Activated CD4-positive, CD25-positive, alpha-beta regulatory T cell (primary cell): ENCODE measurements at regions not wholly inside any gene's neighbourhood (a gene's known extent, or its start where the extent isn't known, plus 50 kb on each side); places are given as distances from the start of the nearest gene placed in this dataset.

ENCODE experiments used
- DNase-seq, 4 experiments: peaks; one replicate each; lab custom pipeline; 2025; lab: John Stamatoyannopoulos, UW

- no peak for DNase-seq
These were observed 63.4 kb upstream of the ZNF469 start for GRCh38 chr16:88319116-88319965.

DNA sequence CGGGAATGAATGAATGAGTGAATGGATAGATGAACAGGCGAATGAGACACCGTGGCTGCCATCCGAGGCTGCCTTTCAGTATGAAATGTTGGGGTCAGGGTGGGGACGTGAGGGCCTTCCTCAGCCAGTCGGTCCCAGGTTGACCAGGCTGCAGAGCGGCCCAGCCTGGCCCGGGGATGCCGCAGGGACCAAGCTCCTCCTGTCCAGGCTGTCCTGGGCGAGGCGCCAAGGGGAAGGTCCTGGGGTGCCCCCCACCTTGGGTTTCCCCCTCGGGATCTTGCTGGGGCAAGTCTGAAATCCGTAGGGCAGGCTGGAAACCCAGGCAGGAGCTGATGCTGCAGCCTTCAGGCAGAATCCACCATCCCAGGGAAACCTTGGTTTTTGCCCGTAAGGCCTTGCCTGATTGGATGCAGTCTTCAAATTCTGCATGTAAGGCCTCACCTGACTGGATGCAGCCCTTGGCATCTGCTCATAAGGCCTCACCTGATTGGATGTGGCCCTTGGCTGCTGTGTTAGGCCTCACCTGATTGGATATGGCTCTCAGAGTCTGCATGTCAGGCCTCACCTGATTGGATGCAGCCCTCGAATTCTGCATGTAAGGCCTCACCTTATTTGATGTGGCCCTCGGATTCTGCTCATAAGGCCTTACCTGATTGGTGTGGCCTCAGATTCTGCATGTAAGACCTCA is 61.7 kb upstream of the ZNF469 start:
- DNase-seq: no peak

DNA sequence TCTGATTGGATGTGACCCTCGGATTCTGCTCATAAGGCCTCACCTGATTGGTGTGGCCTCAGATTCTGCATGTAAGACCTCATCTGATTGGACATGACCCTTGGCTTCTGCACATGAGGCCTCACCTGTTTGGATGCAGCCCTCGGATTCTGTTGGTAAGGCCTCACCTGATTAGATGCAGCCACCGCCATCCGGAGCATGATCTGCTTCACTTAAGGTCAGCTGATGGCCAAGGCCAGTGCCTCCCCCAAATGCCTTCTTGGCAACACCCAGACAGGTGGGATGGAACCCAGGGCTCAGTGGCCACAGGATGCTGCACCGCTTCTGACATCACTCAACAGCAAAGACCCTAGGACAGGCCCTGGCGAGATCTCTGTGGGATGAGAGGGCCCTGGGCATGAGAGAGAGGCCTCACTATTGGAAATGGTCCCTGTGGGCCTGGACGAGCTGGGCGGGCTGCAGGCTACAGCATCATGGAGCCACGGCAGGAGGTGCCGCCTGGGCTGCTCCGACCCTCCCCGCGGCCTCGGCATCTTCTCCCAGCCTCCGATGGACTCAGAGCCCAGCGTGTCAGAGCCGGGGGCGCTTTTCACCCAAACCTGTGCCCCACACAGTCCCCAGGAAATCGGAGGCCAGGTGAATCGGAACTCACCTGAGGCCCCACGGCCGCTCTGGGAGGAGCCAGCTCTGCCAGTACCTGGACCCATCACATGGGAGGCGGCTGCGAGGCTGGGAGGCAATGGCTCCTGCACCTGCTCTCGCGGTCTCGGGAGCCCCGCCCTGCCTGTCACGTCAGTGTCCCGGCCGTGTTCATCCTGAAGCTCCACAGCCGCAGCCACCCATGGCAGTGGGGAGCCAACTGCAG is 60.9 kb upstream of the ZNF469 start:
- DNase-seq: no peak

DNA sequence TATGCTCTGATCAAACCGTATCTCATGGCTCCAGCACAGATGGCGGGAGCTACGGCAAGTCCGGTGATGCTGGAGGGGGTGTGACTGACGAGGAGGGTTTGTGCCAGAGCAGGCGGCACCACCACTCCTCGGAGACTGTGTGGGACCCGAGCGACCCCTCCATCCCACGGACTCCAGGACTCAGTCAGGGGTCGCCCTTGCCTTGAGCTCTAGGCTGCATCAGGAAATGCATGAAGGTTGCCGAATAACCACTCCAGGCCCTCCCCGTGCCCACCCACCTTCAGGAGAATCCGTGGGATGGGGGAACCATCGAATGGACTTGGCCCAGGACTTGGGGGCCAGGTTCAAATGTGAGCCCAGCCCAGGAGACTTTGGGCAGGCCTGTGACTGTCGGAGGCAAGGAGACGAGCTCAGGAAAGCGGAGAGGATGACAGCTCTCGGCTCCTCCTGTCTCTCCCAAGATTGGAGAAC is 60.2 kb upstream of the ZNF469 start:
- DNase-seq: no peak

DNA sequence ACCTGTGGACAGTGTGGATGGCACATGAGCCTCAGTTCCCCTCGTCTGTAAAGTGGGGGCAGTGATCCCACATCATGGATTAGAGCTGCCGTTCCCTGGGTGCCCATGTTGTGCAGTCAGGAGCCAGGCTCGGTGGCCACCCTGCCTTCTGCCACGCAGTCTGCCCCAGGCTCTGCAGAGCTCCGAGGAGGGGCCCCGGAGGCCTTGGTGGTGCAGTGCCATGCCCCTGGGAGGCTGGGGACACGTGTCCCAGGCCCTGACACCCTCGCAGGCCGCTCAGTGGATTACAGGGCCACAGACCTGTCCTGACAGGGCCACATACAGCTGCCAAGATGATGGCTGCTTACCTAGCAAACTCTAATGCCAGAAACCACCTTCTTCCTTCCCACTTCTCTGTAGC is 59.7 kb upstream of the ZNF469 start:
- no peak for DNase-seq

DNA sequence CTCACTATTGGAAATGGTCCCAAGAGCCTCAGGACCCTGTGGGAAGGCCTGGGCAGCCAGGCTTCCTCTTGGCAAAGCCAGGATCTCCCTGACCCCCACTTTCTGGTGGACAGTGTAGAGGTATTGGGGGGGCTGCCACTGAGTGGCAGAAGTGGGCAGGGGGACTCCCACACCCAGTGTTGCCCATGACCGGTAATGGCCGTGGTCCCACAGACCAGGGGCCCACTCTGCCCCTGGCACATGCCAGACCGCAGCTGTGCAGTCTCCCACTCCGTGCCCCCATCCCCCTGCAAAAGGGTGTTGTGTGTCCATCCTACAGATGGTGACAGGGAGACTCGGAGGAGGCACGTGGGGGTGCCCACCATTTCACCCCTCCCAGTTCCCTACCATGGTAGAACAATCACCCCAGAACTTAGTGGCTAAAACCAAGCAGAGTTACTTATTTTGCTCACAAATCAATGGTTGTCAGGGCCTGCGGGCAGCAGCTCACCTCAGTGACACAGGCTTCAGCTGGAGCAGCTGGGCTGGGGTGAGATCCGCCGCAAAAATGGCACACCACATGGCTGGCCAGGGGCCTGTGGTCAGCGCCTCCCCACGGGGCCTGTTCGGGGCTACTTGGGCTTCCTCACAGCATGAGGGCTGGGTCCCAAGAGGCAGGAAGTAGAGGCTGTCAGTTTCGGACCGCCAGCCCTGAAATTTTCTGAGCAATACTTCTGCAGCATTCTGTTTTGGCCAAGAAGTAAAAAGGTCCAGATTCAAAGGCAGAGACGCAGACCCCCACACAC is 59.0 kb upstream of the ZNF469 start:
- DNase-seq: no peak

- DNase-seq: no peak
These were observed 57.5 kb upstream of the ZNF469 start for GRCh38 chr16:88325087-88325750.

DNA sequence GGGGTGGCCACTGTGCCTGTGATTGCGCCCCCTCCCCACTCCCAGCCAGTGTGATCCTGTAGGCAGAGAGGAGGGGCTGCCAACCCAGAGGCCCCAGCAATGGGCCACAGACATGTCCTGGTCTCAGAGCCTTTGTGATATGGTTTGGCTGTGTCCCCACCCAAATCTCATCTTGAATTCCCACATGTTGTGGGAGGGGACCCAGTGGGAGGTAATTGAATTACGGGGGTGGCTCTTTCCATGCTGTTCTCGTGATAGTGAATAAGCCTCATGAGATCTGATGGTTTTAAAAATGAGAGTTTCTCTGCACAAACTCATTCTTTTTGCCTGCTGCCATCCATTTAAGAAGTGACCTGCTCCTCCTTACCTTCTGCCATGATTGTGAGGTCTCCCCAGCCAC is 56.8 kb upstream of the ZNF469 start:
- DNase-seq: no peak

GRCh38 chr16:88326611-88327485 is 55.9 kb upstream of the ZNF469 start:
- DNase-seq: no peak

DNA sequence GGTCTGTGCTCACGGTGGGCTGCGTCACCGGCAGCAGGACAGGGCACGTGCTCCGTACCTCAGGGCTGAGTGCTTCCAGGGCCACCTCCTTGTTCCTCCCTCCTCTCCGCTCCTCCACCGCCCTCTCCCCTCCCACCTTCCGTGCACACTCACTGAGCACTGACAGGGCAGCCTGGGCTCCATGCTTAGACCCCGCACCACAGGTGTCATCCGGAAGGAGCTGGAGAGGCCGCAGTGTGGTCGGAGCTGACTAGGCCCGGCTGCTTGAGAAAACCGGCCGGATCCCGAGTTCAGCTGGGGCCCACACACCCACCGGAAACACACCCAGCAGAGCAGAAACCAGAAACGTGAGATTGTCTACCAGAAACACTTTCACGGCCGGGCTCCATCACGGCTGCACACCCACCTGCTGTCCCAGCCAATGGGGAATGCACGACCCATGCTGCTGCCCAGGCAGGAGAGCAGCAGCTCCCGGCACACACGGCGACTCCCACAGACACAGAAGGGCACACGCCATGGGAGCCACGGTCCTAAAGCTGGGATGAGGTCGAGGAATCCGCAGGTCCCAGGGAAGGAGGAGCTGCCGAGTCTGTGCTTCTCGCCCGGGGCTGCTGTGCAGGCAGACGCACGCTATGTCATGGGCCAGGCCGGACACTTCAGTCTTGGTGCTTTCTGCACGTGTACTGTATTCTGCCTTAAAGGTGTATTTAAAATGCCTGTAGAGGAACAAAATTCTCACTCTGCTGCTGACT is 55.0 kb upstream of the ZNF469 start:
- DNase-seq: no peak

GRCh38 chr16:88328313-88328980 is 54.3 kb upstream of the ZNF469 start:
- no peak for DNase-seq

GRCh38 chr16:88329726-88330700 is 52.7 kb upstream of the ZNF469 start:
- no peak for DNase-seq

- no peak for DNase-seq
These were observed 51.5 kb upstream of the ZNF469 start for GRCh38 chr16:88330971-88331890.

DNA sequence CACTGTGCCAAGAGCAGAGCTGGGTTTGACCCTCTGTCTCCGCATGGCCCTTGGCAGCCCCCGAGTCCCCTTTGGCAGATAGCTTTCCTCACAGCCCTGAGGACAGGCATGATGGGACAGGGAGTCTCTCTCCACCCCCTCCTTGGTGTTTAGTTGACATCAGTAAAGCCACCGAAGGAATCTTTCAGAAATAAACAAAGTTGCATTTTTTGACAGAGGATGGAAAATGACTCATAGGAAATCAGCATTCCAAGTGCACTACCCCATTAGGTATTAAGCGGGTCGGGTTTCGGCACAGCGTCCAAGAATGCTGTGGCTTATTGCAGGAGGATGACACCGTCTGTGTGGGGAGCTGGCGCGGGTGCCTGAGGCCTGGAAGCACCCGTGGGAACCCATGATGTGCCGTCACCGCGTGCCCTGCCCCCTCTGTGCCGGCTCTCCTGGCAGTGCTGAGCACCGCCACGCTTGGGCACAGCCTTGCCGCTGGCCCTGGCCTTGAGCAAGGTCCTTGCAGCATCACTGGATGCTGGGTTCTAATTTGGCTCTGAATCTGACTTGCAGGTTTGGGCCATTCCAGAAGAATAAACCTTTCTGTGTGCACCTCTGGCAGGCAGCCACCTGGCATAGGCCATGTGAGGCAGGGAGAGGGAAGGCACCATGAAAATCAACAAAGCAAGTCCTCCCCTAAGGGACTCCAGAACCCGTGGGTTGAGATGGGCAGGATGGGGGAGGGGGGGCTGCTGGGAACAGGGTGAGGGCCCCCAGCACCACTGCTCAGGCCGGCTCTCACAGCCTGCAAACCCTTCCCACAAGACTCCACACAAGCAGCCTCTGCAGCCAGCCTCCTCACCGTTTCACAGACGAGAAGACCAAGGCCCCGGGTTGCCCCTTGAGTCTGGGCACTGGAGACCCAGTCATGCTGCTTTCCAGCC is 50.5 kb upstream of the ZNF469 start:
- no peak for DNase-seq
